ENCODE measurements at regions not wholly inside any gene's neighbourhood (a gene's known extent, or its start where the extent isn't known, plus 50 kb on each side); places are given as distances from the start of the nearest gene placed in this dataset.

- no peak for DNase-seq
Measured at GRCh38 chr7:124403587-124403986, 362.0 kb downstream of the GPR37 start.

GRCh38 chr7:124403112-124403511 is 362.5 kb downstream of the GPR37 start:
- no peaks in the 10 kb centered on the region for H3K36me3 ChIP-seq (ENCODE audit: low read depth)
- no peak overlapping the region for H2AFZ ChIP-seq
- H3K9me3 ChIP-seq (ENCODE audit: low read depth), result no peaks in the 10 kb centered on the region
- DNase-seq, result no peak
- no peaks in the 10 kb centered on the region for H3F3A ChIP-seq (ENCODE audit: insufficient read depth)
- no peaks in the 10 kb centered on the region for H4K20me1 ChIP-seq (ENCODE audit: insufficient read depth)
- H3K27ac ChIP-seq, result no peak overlapping the region
- no peaks in the 10 kb centered on the region for H3K4me1 ChIP-seq (ENCODE audit: insufficient read depth)
- in situ Hi-C loops (cut with MboI), result no loop called here
- H3K27me3 ChIP-seq (replicated peaks; ENCODE audit: insufficient read depth), result no peaks in the 10 kb centered on the region
- H3K4me3 ChIP-seq, result no peak overlapping the region
- TF ChIP-seq EZH2 (IDR thresholded peaks at IDR 0.05; ENCODE audit: insufficient read depth, poor library complexity, severe bottlenecking) (no peak), EZH2phosphoT487 (IDR thresholded peaks at IDR 0.05; ENCODE audit: insufficient read depth, low read depth) (no peak)
- no peak overlapping the region for H3K4me2 ChIP-seq (ENCODE audit: unreplicated experiment)
- H3K9me2 ChIP-seq (ENCODE audit: insufficient read depth), result no peaks in the 10 kb centered on the region
- WGBS, 2 experiments (ENCODE audit: low coverage in 1 of 2, low lambda C conversion rate in 2 of 2, missing lambda C conversion rate in 2 of 2), result 5 to 7% methylated on average over 2 of the region's 2 CpGs
- H3K79me2 ChIP-seq (ENCODE audit: insufficient read depth), result no peaks in the 10 kb centered on the region
- H3K9ac ChIP-seq, result no peak overlapping the region

More at GRCh38 chr7:124403587-124403986, 362.0 kb downstream of the GPR37 start:
- Histone ChIP-seq H3K79me2 (ENCODE audit: insufficient read depth) (no peaks in the 10 kb centered on the region), H3F3A (ENCODE audit: insufficient read depth) (no peaks in the 10 kb centered on the region), H3K9me3 (ENCODE audit: low read depth) (no peaks in the 10 kb centered on the region), H3K4me1 (ENCODE audit: insufficient read depth) (no peaks in the 10 kb centered on the region), H4K20me1 (ENCODE audit: insufficient read depth) (no peaks in the 10 kb centered on the region), H3K9ac (no peak overlapping the region), H3K4me2 (ENCODE audit: unreplicated experiment) (no peak overlapping the region), H3K27ac (no peak overlapping the region), H3K4me3 (no peak overlapping the region), H3K9me2 (ENCODE audit: insufficient read depth) (no peaks in the 10 kb centered on the region), H2AFZ (no peak overlapping the region), H3K36me3 (ENCODE audit: low read depth) (no peaks in the 10 kb centered on the region), H3K27me3 (replicated peaks; ENCODE audit: insufficient read depth) (no peaks in the 10 kb centered on the region)
- TF ChIP-seq EZH2phosphoT487 (IDR thresholded peaks at IDR 0.05; ENCODE audit: insufficient read depth, low read depth), result no peak
- no peak for TF ChIP-seq EZH2 (IDR thresholded peaks at IDR 0.05; ENCODE audit: insufficient read depth, poor library complexity, severe bottlenecking)
- 0 to 4% methylated on average over 1 of the region's 1 CpG for WGBS, 2 experiments (ENCODE audit: low coverage in 1 of 2, low lambda C conversion rate in 2 of 2, missing lambda C conversion rate in 2 of 2)
- in situ Hi-C loops (cut with MboI), result no loop called here

GRCh38 chr7:124399941-124400340 is 365.7 kb downstream of the GPR37 start:
- H3F3A ChIP-seq (ENCODE audit: insufficient read depth), result no peaks in the 10 kb centered on the region
- no peaks in the 10 kb centered on the region for H3K36me3 ChIP-seq (ENCODE audit: low read depth)
- H3K4me2 ChIP-seq (ENCODE audit: unreplicated experiment), result no peak overlapping the region
- no peak overlapping the region for H3K4me3 ChIP-seq
- H3K4me1 ChIP-seq (ENCODE audit: insufficient read depth), result no peaks in the 10 kb centered on the region
- H3K9me2 ChIP-seq (ENCODE audit: insufficient read depth), result no peaks in the 10 kb centered on the region
- no peaks in the 10 kb centered on the region for H3K9me3 ChIP-seq (ENCODE audit: low read depth)
- DNase-seq, result no peak
- TF ChIP-seq EZH2 (IDR thresholded peaks at IDR 0.05; ENCODE audit: insufficient read depth, poor library complexity, severe bottlenecking) (no peak), EZH2phosphoT487 (IDR thresholded peaks at IDR 0.05; ENCODE audit: insufficient read depth, low read depth) (no peak)
- no peaks in the 10 kb centered on the region for H4K20me1 ChIP-seq (ENCODE audit: insufficient read depth)
- no peak overlapping the region for H3K9ac ChIP-seq
- H3K27ac ChIP-seq, result no peak overlapping the region
- WGBS, 2 experiments (ENCODE audit: low coverage in 1 of 2, low lambda C conversion rate in 2 of 2, missing lambda C conversion rate in 2 of 2), result 9 to 26% methylated on average over 1 of the region's 1 CpG
- H3K27me3 ChIP-seq (replicated peaks; ENCODE audit: insufficient read depth), result no peaks in the 10 kb centered on the region
- no peaks in the 10 kb centered on the region for H3K79me2 ChIP-seq (ENCODE audit: insufficient read depth)
- no peak overlapping the region for H2AFZ ChIP-seq
- in situ Hi-C loops (cut with MboI), result no loop called here

- Histone ChIP-seq H3K27ac (no peak overlapping the region), H3F3A (ENCODE audit: insufficient read depth) (no peaks in the 10 kb centered on the region), H3K4me2 (ENCODE audit: unreplicated experiment) (no peak overlapping the region), H3K9ac (no peak overlapping the region), H3K4me1 (ENCODE audit: insufficient read depth) (no peaks in the 10 kb centered on the region), H3K9me2 (ENCODE audit: insufficient read depth) (no peaks in the 10 kb centered on the region), H3K4me3 (no peak overlapping the region), H4K20me1 (ENCODE audit: insufficient read depth) (no peaks in the 10 kb centered on the region), H3K36me3 (ENCODE audit: low read depth) (no peaks in the 10 kb centered on the region), H3K27me3 (replicated peaks; ENCODE audit: insufficient read depth) (no peaks in the 10 kb centered on the region), H2AFZ (no peak overlapping the region), H3K9me3 (ENCODE audit: low read depth) (no peaks in the 10 kb centered on the region), H3K79me2 (ENCODE audit: insufficient read depth) (no peaks in the 10 kb centered on the region)
- TF ChIP-seq EZH2phosphoT487 (IDR thresholded peaks at IDR 0.05; ENCODE audit: insufficient read depth, low read depth) (no peak), EZH2 (IDR thresholded peaks at IDR 0.05; ENCODE audit: insufficient read depth, poor library complexity, severe bottlenecking) (no peak)
- in situ Hi-C loops (cut with MboI), result no loop called here
- no peak for DNase-seq
- WGBS, 2 experiments (ENCODE audit: low coverage in 1 of 2, low lambda C conversion rate in 2 of 2, missing lambda C conversion rate in 2 of 2), result 11 to 16% methylated on average over 2 of the region's 2 CpGs
Measured at GRCh38 chr7:124398937-124399552, 366.2 kb upstream of the TMEM229A start.

GRCh38 chr7:124397134-124397533 is 364.3 kb upstream of the TMEM229A start:
- H3K27ac ChIP-seq, result no peak overlapping the region
- in situ Hi-C loops (cut with MboI), result no loop called here

More at GRCh38 chr7:124397134-124397533, 364.3 kb upstream of the TMEM229A start:
- Histone ChIP-seq H3K79me2 (ENCODE audit: insufficient read depth) (no peaks in the 10 kb centered on the region), H3F3A (ENCODE audit: insufficient read depth) (no peaks in the 10 kb centered on the region), H4K20me1 (ENCODE audit: insufficient read depth) (no peaks in the 10 kb centered on the region), H3K4me3 (no peak overlapping the region), H3K9me2 (ENCODE audit: insufficient read depth) (no peaks in the 10 kb centered on the region), H3K9me3 (ENCODE audit: low read depth) (no peaks in the 10 kb centered on the region), H3K9ac (no peak overlapping the region), H3K36me3 (ENCODE audit: low read depth) (no peaks in the 10 kb centered on the region), H3K4me1 (ENCODE audit: insufficient read depth) (no peaks in the 10 kb centered on the region), H3K27me3 (replicated peaks; ENCODE audit: insufficient read depth) (no peaks in the 10 kb centered on the region), H2AFZ (no peak overlapping the region), H3K4me2 (ENCODE audit: unreplicated experiment) (no peak overlapping the region)
- DNase-seq, result no peak
- WGBS, 2 experiments (ENCODE audit: low coverage in 1 of 2, low lambda C conversion rate in 2 of 2, missing lambda C conversion rate in 2 of 2), result 15 to 17% methylated on average over 4 of the region's 4 CpGs
- TF ChIP-seq EZH2phosphoT487 (IDR thresholded peaks at IDR 0.05; ENCODE audit: insufficient read depth, low read depth), result no peak
- no peak for TF ChIP-seq EZH2 (IDR thresholded peaks at IDR 0.05; ENCODE audit: insufficient read depth, poor library complexity, severe bottlenecking)

Data from GM23248 (cell line).